B cell (primary cell): ENCODE measurements at regions not wholly inside any gene's neighbourhood (a gene's known extent, or its start where the extent isn't known, plus 50 kb on each side); places are given as distances from the start of the nearest gene placed in this dataset.

Experiments used
- ATAC-seq: fragments of 200-7000 bp; cut with Tn5 transposase; one replicate; pipeline ENCODE4 v1.10.0; 2021; ENCODE audit warnings: low read depth, mild to moderate bottlenecking, moderate number of reproducible peaks, moderate library complexity
- CTCF ChIA-PET: fragments of 350-600 bp; sonication (Branson Sonifier 250); formaldehyde crosslinking; loops from one replicate; lab custom pipeline; 2021; ENCODE audit warnings: antibody characterized with exemption, inconsistent platforms; lab: Charles Lee
- POLR2A ChIA-PET: fragments of 350-600 bp; sonication (Branson Sonifier 250); formaldehyde crosslinking; loops from one replicate; lab custom pipeline; 2021; ENCODE audit warnings: antibody characterized with exemption; lab: Charles Lee
- DNase-seq: peaks from one replicate; pipeline ENCODE4 v3.0.0; 2013
- H2AFZ ChIP-seq: 2 replicates; pipeline ENCODE4 v1.6.1; 2012; ENCODE audit warnings: mild to moderate bottlenecking, low read depth, low read length; ENCODE audit not compliant: insufficient read depth, poor library complexity, severe bottlenecking
- H3K27ac ChIP-seq, 2 donors: 1 replicate in 1 of 2; 2 replicates in 1 of 2; pipeline ENCODE4 v1.5.1; 2012 to 2013; ENCODE audit warnings: low read length in 2 of 2, mild to moderate bottlenecking in 2 of 2, moderate library complexity in 1 of 2
- H3K27me3 ChIP-seq, 4 experiments: fragments of 200-600 bp in 1 of 4; sonication (generic) in 1 of 4; replicated peaks in 1 of 4; 1 replicate in 2 of 4; 2 replicates in 2 of 4; pipeline versions ENCODE4 v1.6.1 to v1.7.0; 2013 to 2016; ENCODE audit warnings: low read length in 3 of 4, mild to moderate bottlenecking in 2 of 4, mixed read lengths in 1 of 4, moderate library complexity in 1 of 4; ENCODE audit not compliant: insufficient read depth in 4 of 4, control insufficient read depth in 3 of 4; ENCODE audit errors: control extremely low read depth in 1 of 4
- H3K36me3 ChIP-seq, 2 experiments: replicated peaks in 1 of 2; 1 replicate in 1 of 2; 2 replicates in 1 of 2; pipeline versions ENCODE4 v1.6.1 to v1.7.1; 2013; ENCODE audit warnings: low read length in 1 of 2; ENCODE audit not compliant: insufficient read depth in 2 of 2, control insufficient read depth in 1 of 2; ENCODE audit errors: control extremely low read depth in 1 of 2, extremely low read depth in 1 of 2
- H3K4me1 ChIP-seq, 2 donors: fragments of 200-600 bp in 1 of 2; sonication (generic) in 1 of 2; 1 replicate in 1 of 2; 2 replicates in 1 of 2; pipeline versions ENCODE4 v1.5.1 to v1.6.1; 2013 to 2017; ENCODE audit warnings: low read length in 2 of 2; ENCODE audit not compliant: control insufficient read depth in 2 of 2, insufficient read depth in 2 of 2
- H3K4me2 ChIP-seq: replicated peaks from 2 replicates; pipeline ENCODE3; 2012; ENCODE audit warnings: mild to moderate bottlenecking, low read depth, low read length; ENCODE audit not compliant: poor library complexity, severe bottlenecking
- H3K4me3 ChIP-seq, 5 experiments: fragments of 200-600 bp in 1 of 5; sonication (generic) in 1 of 5; 1 replicate in 3 of 5; 2 replicates in 2 of 5; pipeline versions ENCODE4 v1.5.1 to v1.7.0; 2011 to 2016; ENCODE audit warnings: low read length in 4 of 5, mild to moderate bottlenecking in 4 of 5, low read depth in 2 of 5, control low read depth in 1 of 5, moderate library complexity in 1 of 5; ENCODE audit not compliant: insufficient read depth in 1 of 5; ENCODE audit errors: control extremely low read depth in 1 of 5, extremely low read depth in 1 of 5
- H3K79me2 ChIP-seq: fragments of 200-600 bp; sonication (generic); one replicate; pipeline ENCODE4 v1.6.0; 2016; ENCODE audit warnings: low read length; ENCODE audit not compliant: control insufficient read depth, insufficient read depth
- H3K9ac ChIP-seq: fragments of 200-600 bp; sonication (generic); 2 replicates; pipeline ENCODE4 v1.6.1; 2017; ENCODE audit warnings: mild to moderate bottlenecking, low read length, moderate library complexity
- H3K9me3 ChIP-seq, 3 donors: one replicate each; pipeline versions ENCODE4 v1.6.1 to v1.7.1; 2013; ENCODE audit warnings: low read length in 2 of 3; ENCODE audit not compliant: control insufficient read depth in 2 of 3, insufficient read depth in 1 of 3; ENCODE audit errors: control extremely low read depth in 1 of 3
- H4K20me1 ChIP-seq: 2 replicates; pipeline ENCODE4 v1.6.0; 2012; ENCODE audit warnings: mild to moderate bottlenecking, low read length; ENCODE audit not compliant: insufficient read depth, control insufficient read depth, poor library complexity, severe bottlenecking
- H3K27ac Mint-ChIP-seq: one replicate; pipeline ENCODE4 v1.8.0; 2021; ENCODE audit warnings: mixed read lengths
- H3K27me3 Mint-ChIP-seq: one replicate; pipeline ENCODE4 v1.8.0; 2021; ENCODE audit warnings: mixed read lengths
- H3K4me1 Mint-ChIP-seq: one replicate; pipeline ENCODE4 v1.8.0; 2021; ENCODE audit warnings: mixed read lengths
- H3K4me3 Mint-ChIP-seq: one replicate; pipeline ENCODE4 v1.8.0; 2021; ENCODE audit warnings: mixed read lengths
- H3K9me3 Mint-ChIP-seq: one replicate; pipeline ENCODE4 v1.8.0; 2022; ENCODE audit warnings: mixed read lengths; ENCODE audit not compliant: insufficient read depth
- EZH2 ChIP-seq: IDR thresholded peaks from 2 replicates; pipeline ENCODE4 v1.6.1; 2012; ENCODE audit warnings: borderline replicate concordance, low read depth, mild to moderate bottlenecking, moderate library complexity, low read length; ENCODE audit not compliant: insufficient read depth, poor library complexity, severe bottlenecking
- WGBS: methylation state at CpG from one replicate; pipeline ENCODE4 v1.1.5; 2013; ENCODE audit warnings: missing lambda C conversion rate; ENCODE audit not compliant: insufficient coverage; 5-methylcytosine and 5-hydroxymethylcytosine counted together
- intact Hi-C: fragments of 100-400 bp; cut with micrococcal nuclease; formaldehyde crosslinking; loops from one replicate; pipeline ENCODE4 v1.10.0; 2022
- TF ChIP-seq, protein P1 (sequence below): fragments of 200-600 bp; IDR thresholded peaks from one replicate; pipeline ENCODE4 v1.8.0; 2022; ENCODE audit warnings: antibody characterized with exemption, mild to moderate bottlenecking

DNA sequence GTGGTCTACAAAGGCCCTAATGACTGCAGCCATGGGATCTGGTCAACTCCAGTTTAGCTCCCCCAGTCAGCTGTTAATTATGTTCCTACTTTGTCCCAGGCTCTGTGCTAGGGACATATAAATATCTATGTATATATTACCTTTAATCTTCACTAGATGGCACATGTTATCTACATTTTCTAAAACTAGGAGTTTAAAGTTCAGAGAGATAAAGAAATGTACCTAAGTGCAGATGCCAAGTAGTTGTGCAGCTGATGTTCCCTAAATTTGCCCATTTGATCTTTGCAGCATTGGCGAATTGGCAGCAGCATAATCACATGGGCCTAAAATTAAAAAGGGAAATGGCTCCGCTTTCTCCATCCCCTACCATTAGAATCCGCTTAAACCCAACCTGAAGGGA is 541.1 kb downstream of the MED13L start:
- no peak overlapping the region for H3K27ac ChIP-seq
- H3K4me3 ChIP-seq = no peak overlapping the region
- no peak overlapping the region for H3K4me3 Mint-ChIP-seq
- no peaks in the 10 kb centered on the region for H3K27me3 Mint-ChIP-seq
- H3K79me2 ChIP-seq = no peaks in the 10 kb centered on the region
- H3K9me3 ChIP-seq = no peaks in the 10 kb centered on the region
- H3K4me1 Mint-ChIP-seq = no peaks in the 10 kb centered on the region
- no peaks in the 10 kb centered on the region for H3K36me3 ChIP-seq
- H3K4me1 ChIP-seq = no peaks in the 10 kb centered on the region
- intact Hi-C loops = no loop called here
- CTCF ChIA-PET = no interaction called here
- no peaks in the 10 kb centered on the region for H4K20me1 ChIP-seq
- POLR2A ChIA-PET = no interaction called here
- TF ChIP-seq EZH2 = no peak
- TF ChIP-seq, protein P1, sequence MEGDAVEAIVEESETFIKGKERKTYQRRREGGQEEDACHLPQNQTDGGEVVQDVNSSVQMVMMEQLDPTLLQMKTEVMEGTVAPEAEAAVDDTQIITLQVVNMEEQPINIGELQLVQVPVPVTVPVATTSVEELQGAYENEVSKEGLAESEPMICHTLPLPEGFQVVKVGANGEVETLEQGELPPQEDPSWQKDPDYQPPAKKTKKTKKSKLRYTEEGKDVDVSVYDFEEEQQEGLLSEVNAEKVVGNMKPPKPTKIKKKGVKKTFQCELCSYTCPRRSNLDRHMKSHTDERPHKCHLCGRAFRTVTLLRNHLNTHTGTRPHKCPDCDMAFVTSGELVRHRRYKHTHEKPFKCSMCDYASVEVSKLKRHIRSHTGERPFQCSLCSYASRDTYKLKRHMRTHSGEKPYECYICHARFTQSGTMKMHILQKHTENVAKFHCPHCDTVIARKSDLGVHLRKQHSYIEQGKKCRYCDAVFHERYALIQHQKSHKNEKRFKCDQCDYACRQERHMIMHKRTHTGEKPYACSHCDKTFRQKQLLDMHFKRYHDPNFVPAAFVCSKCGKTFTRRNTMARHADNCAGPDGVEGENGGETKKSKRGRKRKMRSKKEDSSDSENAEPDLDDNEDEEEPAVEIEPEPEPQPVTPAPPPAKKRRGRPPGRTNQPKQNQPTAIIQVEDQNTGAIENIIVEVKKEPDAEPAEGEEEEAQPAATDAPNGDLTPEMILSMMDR = no peak
- no peaks in the 10 kb centered on the region for H3K9me3 Mint-ChIP-seq
- H3K9ac ChIP-seq = no peak overlapping the region
- ATAC-seq = no peak
- no peak overlapping the region for H2AFZ ChIP-seq
- WGBS = 93% methylated on average over 2 of the region's 3 CpGs
- no peak overlapping the region for H3K4me2 ChIP-seq
- no peaks in the 10 kb centered on the region for H3K27me3 ChIP-seq
- no peak for DNase-seq
- H3K27ac Mint-ChIP-seq = no peak overlapping the region

DNA sequence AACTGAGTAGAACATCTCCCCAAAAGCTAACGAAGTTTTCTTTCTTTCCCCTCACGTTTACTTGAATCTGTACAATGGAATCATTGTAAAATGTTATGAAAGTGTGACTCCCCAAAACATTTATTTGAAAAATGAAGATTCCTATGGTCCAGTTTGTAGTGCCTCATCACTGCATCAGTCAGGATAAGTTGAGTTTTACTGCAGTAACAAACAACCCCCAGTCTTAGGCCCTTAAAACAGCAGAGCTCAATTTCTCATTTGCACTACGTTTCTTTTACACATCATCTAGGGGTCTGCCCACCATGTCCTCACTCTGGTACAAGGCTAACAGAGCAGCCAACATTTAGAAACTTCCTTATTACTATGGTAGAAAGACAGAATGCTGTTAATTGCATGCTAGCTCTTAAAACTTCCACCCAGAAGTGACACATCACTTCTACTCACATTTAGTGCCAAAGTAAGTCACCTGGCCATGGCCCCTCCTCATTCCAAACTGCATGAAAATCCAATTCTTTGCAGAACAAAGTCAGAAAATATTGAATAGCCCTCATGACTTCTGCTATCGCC is 546.4 kb downstream of the MED13L start:
- DNase-seq = no peak
- Histone ChIP-seq H3K27me3 (no peaks in the 10 kb centered on the region), H3K4me2 (no peak overlapping the region), H3K4me3 (no peak overlapping the region), H3K36me3 (no peaks in the 10 kb centered on the region), H3K4me1 (no peaks in the 10 kb centered on the region), H3K27ac (no peak overlapping the region), H4K20me1 (no peaks in the 10 kb centered on the region), H3K79me2 (no peaks in the 10 kb centered on the region), H3K9me3 (no peaks in the 10 kb centered on the region), H2AFZ (no peak overlapping the region), H3K9ac (no peak overlapping the region)
- ChIA-PET POLR2A (no interaction called here), CTCF (no interaction called here)
- TF ChIP-seq, protein P1 = no peak
- no peak for TF ChIP-seq EZH2
- no CpG with 5 or more reads among the region's 4 CpGs for WGBS
- Mint-ChIP-seq H3K27ac (no peak overlapping the region), H3K27me3 (peaks cover 8% of the 10 kb centered on the region), H3K9me3 (no peaks in the 10 kb centered on the region), H3K4me1 (no peaks in the 10 kb centered on the region), H3K4me3 (no peak overlapping the region)
- intact Hi-C loops = no loop called here
- ATAC-seq = no peak
